CD4-positive, alpha-beta T cell treated with Interleukin-4 for 4 hours (primary cell): ENCODE measurements at regions not wholly inside any gene's neighbourhood (a gene's known extent, or its start where the extent isn't known, plus 50 kb on each side); places are given as distances from the start of the nearest gene placed in this dataset.
"Not testable (repeated sequence)": the region's sequence is repeated elsewhere in the genome, so short reads cannot be mapped to it uniquely, and the experiment has no call there.

Experiments
- DNase-seq: peaks from one replicate; pipeline ENCODE4 v3.0.0-alpha.2; 2020

GRCh38 chr18:1746131-1746530 lies 825.2 kb downstream of the METTL4 start:
- no peak for DNase-seq

DNA sequence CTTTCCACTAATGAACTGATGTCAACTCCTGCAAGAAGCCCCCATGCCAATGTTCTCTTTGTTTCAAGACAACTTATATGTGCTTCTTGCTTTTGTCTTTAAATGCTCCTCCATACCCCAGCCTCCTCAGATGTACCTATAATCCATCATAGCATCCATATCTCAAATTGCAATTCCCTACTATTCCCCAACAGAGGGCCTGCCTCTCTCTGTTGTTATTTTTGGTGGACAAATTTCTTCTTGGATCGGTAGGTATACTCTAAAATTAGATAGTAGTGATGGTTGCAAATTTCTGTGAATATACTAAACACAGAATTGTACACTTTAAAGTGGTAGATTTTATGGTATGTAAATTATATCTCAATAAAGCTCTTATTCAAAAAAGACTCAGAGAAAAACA lies 820.1 kb downstream of the METTL4 start:
- DNase-seq: no peak

GRCh38 chr18:1760901-1761300 lies 810.4 kb downstream of the METTL4 start:
- no peak for DNase-seq

DNA sequence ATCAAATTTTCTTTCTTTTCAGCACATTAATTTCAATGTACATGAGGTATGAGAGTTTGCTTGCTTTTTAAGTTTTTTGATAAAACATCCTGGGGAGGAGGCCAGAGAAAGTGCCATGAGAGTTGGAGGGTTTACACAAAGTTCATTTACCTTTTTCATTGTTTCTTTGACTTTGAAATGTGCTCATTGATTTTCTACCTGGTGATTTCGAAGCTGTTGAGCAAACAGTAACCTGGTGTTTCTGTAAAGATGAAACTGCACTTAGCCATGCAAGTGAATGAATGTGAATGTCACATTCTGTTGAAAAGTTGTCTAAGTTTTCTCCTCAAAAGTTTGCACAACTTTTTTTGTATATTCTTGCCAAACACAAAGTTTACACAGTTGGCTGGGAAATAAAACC lies 797.0 kb downstream of the METTL4 start:
- DNase-seq: no peak

GRCh38 chr18:1777843-1778242 lies 793.5 kb downstream of the METTL4 start:
- no peak for DNase-seq

GRCh38 chr18:1778496-1779178 lies 792.7 kb downstream of the METTL4 start:
- DNase-seq: no peak

DNA sequence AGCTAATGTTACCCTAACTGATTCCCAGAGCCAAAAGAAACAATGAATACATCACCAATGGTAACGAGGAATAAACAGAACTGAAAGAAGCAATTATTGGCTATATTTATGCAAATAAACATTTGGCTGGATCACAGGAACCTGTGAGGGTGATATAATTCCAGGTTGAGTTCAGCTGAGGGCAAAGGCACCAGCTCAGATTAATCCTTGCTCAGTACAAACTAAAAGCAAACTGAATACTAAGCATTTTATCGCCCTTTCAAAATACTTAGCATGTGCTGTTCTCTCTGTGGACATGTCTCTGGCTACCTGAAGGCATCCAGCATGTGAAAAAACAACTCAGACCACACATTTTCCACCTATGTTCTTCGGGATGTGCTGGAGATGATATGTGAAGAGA lies 791.7 kb downstream of the METTL4 start:
- DNase-seq: no peak

GRCh38 chr18:1784113-1784512 lies 787.2 kb downstream of the METTL4 start:
- DNase-seq: no peak

DNA sequence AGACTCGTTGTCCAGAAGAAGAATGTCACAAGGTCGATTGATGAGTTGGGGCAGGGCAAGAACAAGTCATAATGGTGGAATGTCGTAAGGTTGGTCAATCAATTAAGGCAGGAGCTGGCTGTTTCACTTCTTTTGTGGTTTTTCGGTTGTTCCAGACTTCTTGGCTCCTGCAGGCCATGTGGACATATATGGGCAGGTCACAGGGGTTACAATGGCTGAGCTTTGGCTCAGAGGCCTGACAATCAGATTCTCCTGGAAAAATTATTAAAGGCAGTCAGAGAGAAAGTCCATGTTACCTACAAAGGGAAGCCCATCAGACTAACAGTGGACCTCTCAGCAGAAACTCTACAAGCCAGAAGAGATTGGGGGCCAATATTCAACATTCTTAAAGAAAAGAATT lies 785.3 kb downstream of the METTL4 start:
- DNase-seq: not testable (repeated sequence)

- DNase-seq: no peak
These were observed 774.7 kb downstream of the METTL4 start for GRCh38 chr18:1796636-1797035.

DNA sequence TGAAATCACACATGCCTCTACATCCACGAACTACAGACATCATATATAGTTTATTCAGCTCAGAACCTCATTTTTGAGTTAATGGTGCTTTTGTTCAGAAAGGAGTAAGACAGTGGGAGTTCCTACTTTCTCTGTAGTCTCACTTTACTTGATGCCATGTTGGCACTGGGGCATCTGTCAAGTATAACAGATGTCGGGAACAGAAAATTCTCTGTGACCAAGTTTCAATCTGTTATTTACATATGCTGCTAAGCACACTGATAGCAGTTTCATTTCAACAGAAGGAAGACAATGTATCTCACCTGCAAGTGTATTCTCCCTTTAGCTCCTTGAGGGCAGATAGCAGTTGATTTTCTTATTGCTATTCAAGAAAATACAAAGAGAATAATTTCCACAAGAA lies 774.1 kb downstream of the METTL4 start:
- DNase-seq: no peak

- DNase-seq: no peak
These were observed 765.8 kb downstream of the METTL4 start for GRCh38 chr18:1805521-1805920.

- DNase-seq: no peak
These were observed 764.3 kb downstream of the METTL4 start for GRCh38 chr18:1806884-1807615.

DNA sequence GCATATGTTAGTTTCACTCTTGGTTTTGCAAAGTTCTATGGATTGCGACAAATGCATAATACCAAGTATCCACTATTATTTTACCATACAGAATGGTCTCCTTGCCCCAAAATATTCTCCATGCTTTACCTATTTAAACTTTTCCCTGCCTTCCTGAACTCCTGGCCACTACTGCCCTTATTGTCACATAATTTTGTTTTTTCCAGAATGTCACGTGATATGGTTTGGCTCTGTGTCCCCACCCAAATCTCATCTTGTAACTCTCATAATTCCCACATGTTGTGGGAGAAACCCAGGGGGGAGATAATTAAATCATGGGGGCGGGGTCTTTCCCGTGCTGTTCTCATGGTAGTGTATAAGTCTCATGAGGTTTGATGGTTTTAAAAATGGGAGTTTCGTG lies 760.0 kb downstream of the METTL4 start:
- DNase-seq: no peak

- no peak for DNase-seq
These were observed 746.0 kb downstream of the METTL4 start for GRCh38 chr18:1825296-1825695.

DNA sequence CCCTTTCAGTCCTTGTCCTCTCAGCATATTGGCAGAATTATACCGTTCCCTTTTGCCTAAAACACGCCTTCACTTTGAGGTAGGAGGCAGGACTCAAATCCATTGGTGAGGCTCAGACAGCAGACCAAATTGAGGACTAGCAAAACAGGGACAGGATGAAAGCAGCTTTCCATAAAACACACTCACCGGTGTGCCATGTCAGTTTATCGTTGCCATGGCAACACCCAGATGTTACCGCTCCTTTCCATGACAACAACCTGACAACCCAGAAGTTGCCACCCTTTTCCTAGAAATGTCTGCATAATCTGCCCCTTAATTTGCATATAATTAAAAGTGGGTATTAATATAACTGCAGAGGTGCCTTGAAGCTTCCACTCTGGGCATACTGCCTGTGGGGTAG lies 730.4 kb downstream of the METTL4 start:
- no peak for DNase-seq

- DNase-seq: no peak
These were observed 724.7 kb downstream of the METTL4 start for GRCh38 chr18:1846640-1847039.

DNA sequence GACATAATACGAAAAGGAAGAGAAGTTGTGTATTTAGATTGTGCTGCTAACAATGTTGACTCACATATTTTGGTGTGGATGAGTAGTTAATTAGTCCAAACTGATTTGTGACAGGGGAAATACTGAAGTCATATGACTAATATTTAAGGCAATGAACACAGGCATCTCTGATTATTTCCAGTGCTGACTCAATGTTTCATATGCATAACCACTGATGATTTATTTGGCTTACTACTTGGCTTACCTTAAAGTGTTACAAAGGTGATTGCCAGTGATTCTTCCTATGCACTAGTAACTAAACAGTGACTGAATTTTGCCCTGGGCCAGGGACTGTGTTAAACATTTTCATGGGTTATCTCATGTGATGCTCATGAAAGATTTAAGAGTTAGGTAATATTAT lies 722.6 kb downstream of the METTL4 start:
- DNase-seq: no peak

- DNase-seq: no peak
These were observed 721.9 kb downstream of the METTL4 start for GRCh38 chr18:1849386-1849785.

GRCh38 chr18:1857281-1857680 lies 714.0 kb downstream of the METTL4 start:
- DNase-seq: not testable (repeated sequence)

DNA sequence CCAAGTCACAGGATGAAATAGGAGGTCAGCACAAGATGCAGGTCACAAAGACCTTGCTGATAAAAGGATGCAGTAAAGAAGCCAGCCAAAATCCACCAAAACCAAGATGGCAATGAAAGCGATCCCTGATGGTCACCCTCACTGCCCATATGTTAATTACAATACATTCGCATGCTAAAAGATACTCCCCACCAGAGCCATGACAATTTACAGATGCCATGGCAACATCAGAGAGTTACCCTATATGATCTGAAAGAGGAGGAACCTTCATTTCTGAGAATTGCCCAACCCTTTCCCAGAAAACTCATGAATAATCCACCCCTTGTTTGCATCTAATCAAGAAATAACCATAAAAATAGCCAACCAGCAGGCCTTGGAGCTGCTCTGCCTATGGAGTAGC lies 709.8 kb downstream of the METTL4 start:
- no peak for DNase-seq

- no peak for DNase-seq
These were observed 705.4 kb downstream of the METTL4 start for GRCh38 chr18:1865869-1866268.

DNA sequence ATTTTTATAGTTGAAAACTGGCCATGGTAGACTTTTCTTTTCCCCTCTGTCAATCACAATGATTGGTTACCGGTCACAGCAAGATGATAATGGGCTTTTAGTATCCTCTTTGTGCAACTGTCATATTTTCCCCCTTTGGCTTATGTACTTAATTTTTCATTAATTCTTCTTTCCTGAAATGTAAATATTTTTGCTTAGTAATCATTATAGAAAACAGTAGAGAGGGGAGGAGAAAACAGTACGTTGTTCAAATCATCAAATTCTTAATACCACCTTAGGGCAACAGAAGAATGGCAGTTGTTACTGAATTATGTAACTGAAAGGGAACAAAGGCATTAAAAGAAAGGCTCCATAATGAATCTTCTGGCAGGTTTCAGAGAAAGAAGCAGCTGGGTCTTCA lies 699.0 kb downstream of the METTL4 start:
- no peak for DNase-seq

DNA sequence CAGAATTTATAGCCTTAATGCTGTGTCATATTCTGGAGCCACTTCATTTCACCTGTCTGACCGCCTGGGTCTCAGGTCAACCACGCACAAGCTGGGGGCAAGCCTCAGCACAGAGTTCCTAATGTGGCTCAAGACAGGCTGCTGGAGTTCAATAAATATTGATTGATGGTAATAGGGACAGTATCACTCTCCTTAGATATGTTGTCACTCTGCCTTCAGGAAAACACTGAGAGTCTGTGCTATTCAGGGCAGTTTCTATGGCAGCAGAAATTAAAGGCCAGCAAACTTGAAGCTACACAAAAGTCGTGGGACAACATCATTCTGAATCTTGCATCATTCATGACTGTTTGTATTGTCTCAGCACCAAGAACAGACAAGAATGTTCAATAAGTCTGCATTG lies 696.1 kb downstream of the METTL4 start:
- no peak for DNase-seq

GRCh38 chr18:1884623-1885022 lies 686.7 kb downstream of the METTL4 start:
- DNase-seq: no peak
